NT2/D1 (cell line): ENCODE measurements at regions not wholly inside any gene's neighbourhood (a gene's known extent, or its start where the extent isn't known, plus 50 kb on each side); places are given as distances from the start of the nearest gene placed in this dataset.
A peak's percentile ranks its signal among the peaks of the same experiment; 100 is the strongest.

Experiments used
- DNase-seq: peaks from one replicate; pipeline ENCODE4 v3.0.0-alpha.2; 2011; ENCODE audit warnings: low read depth, low spot score
- H3K27me3 ChIP-seq: 2 replicates; pipeline ENCODE4 v1.6.0; 2011; ENCODE audit warnings: mild to moderate bottlenecking; ENCODE audit not compliant: insufficient read length, insufficient read depth
- H3K36me3 ChIP-seq: 2 replicates; pipeline ENCODE4 v1.6.1; 2011; ENCODE audit warnings: mild to moderate bottlenecking, low read length, mixed read lengths; ENCODE audit not compliant: insufficient read depth, insufficient read length
- H3K4me1 ChIP-seq: 2 replicates; pipeline ENCODE4 v1.5.1; 2011; ENCODE audit not compliant: insufficient read depth, insufficient read length
- H3K4me3 ChIP-seq: 2 replicates; pipeline ENCODE4 v1.5.1; 2011; ENCODE audit warnings: low read depth; ENCODE audit not compliant: insufficient read length
- H3K9ac ChIP-seq: 2 replicates; pipeline ENCODE4 v1.6.0; 2011; ENCODE audit warnings: low read depth; ENCODE audit not compliant: insufficient read length
- H3K9me3 ChIP-seq: 2 replicates; pipeline ENCODE4 v1.5.1; 2011; ENCODE audit warnings: mild to moderate bottlenecking, low read length; ENCODE audit not compliant: insufficient read depth
- SUZ12 ChIP-seq: IDR thresholded peaks from 2 replicates; pipeline ENCODE4 v1.6.1; 2011; ENCODE audit not compliant: insufficient read length, insufficient read depth; ENCODE audit errors: extremely low read depth
- YY1 ChIP-seq: IDR thresholded peaks from 2 replicates; pipeline ENCODE4 v1.6.1; 2011; ENCODE audit not compliant: insufficient read length, insufficient read depth
- ZNF274 ChIP-seq: IDR thresholded peaks from 2 replicates; pipeline ENCODE4 v1.6.1; 2011; ENCODE audit warnings: mild to moderate bottlenecking, low read depth, low read length

DNA sequence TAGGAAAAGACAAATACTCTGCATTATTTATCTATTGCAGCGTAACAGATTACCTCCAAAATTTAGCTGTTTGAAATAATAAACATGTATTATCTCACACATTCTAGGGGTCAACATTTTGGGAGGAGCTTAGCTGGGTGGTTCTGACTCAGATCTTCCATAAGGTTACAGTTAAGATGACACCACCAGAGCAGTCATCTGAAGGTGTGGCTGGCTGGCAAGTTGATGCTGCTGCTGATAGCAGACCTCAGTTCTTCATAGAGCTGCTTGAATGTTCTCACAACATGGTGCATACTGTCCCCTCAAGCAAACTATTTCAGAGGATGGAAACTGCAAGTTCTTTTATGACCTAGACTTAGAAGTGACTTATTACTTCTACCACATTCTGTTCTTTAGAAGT lies 146.3 kb upstream of the FSTL4 start:
- Histone ChIP-seq H3K9me3 (no peaks in the 10 kb centered on the region), H3K36me3 (no peaks in the 10 kb centered on the region), H3K4me3 (no peak overlapping the region), H3K27me3 (peaks cover 4% of the 10 kb centered on the region), H3K4me1 (no peaks in the 10 kb centered on the region), H3K9ac (no peak overlapping the region)
- TF ChIP-seq ZNF274 (no peak), YY1 (no peak), SUZ12 (no peak)
- DNase-seq: no peak

DNA sequence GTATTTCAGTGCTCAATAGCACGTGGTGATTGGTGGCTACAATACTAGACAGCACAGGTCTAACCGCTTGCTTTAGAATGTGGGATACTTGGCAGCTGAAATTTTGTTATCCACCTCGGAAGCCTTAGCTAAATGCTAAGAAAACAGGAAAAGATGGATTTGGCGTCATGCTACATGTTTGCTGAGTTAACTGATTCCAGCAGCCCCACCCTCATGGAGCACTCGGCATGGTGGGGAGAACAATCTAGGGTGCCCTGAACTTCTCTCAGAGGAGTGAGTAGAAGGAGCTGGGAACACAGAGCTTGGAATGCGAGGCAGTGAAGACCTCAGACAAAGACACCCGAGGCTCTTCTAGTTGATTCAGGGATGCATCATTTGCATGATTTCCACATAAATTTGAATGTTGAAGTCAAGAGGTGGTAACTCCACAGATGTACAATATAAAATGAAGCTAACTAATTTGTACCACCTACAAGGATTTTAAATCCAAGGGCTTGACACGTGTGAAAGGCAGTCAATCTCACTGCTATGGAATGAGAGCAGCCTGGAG lies 145.1 kb upstream of the FSTL4 start:
- Histone ChIP-seq H3K4me3 (no peak overlapping the region), H3K9me3 (no peaks in the 10 kb centered on the region), H3K36me3 (no peaks in the 10 kb centered on the region), H3K9ac (no peak overlapping the region), H3K27me3 (peaks cover 4% of the 10 kb centered on the region), H3K4me1 (no peaks in the 10 kb centered on the region)
- TF ChIP-seq YY1 (no peak), ZNF274 (no peak), SUZ12 (no peak)
- no peak for DNase-seq

DNA sequence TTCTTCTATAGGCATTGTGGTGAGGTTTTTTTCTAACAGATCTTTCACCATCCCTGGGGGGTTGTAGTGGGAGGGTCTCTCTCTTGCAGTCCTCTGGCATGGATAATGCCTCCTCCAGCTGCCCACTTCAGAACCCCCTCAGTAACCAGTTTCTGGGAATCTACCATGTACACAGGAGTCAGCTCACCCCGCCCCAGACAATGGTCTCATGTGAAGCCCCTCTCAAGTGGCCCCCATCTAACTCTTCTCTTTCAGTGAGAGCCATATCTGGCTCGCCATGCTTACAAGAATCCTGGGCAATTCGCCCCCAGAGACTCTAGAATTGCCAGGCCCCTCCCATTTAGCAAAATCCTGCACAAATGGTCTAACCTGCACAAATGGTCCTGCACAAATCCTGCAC lies 144.4 kb upstream of the FSTL4 start:
- Histone ChIP-seq H3K9ac (no peak overlapping the region), H3K27me3 (peaks cover 4% of the 10 kb centered on the region), H3K9me3 (no peaks in the 10 kb centered on the region), H3K4me3 (no peak overlapping the region), H3K4me1 (no peaks in the 10 kb centered on the region), H3K36me3 (no peaks in the 10 kb centered on the region)
- TF ChIP-seq ZNF274 (no peak), YY1 (no peak), SUZ12 (no peak)
- DNase-seq: no peak

DNA sequence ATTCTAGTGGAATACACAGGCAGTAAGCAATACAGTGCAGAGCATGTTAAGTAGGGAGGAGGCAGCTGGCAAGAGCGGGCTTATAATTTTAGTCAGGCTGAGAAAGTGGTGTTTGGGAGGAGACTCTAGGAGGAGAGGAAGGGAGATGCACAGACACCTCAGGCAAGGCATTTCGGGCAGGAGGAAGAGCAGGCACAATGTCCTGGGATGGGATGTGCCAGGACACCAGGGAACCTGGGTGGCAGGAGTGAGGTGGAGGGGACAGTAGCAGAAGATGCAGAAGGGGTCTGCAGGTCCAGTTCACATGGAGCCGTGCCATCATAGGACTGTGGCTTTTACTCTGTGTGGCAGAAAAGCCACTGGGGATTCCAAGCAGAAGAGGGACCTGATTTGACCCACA lies 143.7 kb upstream of the FSTL4 start:
- H3K4me1 ChIP-seq: no peaks in the 10 kb centered on the region
- no peak overlapping the region for H3K4me3 ChIP-seq
- DNase-seq: no peak
- no peaks in the 10 kb centered on the region for H3K36me3 ChIP-seq
- TF ChIP-seq ZNF274: no peak
- TF ChIP-seq SUZ12: no peak
- no peak for TF ChIP-seq YY1
- peaks cover 4% of the 10 kb centered on the region for H3K27me3 ChIP-seq
- no peaks in the 10 kb centered on the region for H3K9me3 ChIP-seq
- H3K9ac ChIP-seq: no peak overlapping the region

DNA sequence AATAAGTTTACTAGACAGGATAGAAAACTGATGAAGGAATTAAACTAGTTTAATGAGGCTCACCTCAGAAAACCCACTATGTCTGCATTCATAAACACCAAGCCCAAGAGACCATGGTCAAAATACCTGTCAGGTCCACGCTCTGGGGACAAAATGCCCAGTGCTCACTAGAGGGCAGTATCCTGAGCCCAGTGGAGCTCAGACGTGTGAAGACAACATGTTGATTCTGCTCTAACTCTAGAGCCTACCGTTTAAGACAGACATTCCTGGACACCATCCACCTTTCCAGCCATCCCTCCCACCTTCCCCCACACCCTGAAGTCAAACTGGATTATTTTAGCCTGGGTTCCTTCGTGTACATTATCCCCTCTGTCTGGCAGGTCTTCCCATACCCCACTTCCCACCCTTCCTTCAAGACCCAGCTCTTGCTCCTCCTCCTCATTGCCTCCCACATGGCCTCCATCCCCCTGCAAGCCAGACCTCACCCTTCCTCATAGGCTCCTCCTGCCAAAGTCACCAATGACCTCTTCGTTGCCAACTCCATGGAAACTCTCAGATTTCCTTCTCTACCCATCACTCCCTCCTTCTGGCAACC lies 142.3 kb upstream of the FSTL4 start:
- Histone ChIP-seq H3K4me1 (no peaks in the 10 kb centered on the region), H3K27me3 (peaks cover 4% of the 10 kb centered on the region), H3K36me3 (no peaks in the 10 kb centered on the region), H3K9ac (no peak overlapping the region), H3K4me3 (no peak overlapping the region), H3K9me3 (no peaks in the 10 kb centered on the region)
- peak; percentile 38 for DNase-seq
- TF ChIP-seq SUZ12 (no peak), ZNF274 (no peak), YY1 (no peak)

DNA sequence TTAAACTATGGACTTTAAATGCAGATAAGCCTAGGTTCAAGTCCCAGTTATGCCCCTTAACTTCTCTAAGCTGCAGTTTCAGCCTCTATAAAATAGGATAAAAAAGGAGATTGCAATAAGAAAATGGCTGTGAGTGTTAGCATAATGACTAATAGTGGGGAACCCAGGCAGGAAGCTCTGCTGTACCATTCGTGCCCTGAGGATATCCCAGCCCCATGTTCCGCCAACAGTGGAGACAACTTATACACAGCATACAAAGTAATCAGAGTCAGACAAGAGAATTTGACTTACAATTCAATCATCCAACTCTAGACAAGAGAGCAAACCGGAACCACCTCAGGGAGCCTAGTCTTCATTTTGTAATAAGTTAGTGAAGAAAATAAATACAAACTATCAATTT lies 141.5 kb upstream of the FSTL4 start:
- no peak overlapping the region for H3K9ac ChIP-seq
- TF ChIP-seq ZNF274: no peak
- TF ChIP-seq YY1: no peak
- no peak for TF ChIP-seq SUZ12
- DNase-seq: no peak
- peaks cover 4% of the 10 kb centered on the region for H3K27me3 ChIP-seq
- H3K9me3 ChIP-seq: no peaks in the 10 kb centered on the region
- no peaks in the 10 kb centered on the region for H3K36me3 ChIP-seq
- H3K4me1 ChIP-seq: no peaks in the 10 kb centered on the region
- H3K4me3 ChIP-seq: no peak overlapping the region

DNA sequence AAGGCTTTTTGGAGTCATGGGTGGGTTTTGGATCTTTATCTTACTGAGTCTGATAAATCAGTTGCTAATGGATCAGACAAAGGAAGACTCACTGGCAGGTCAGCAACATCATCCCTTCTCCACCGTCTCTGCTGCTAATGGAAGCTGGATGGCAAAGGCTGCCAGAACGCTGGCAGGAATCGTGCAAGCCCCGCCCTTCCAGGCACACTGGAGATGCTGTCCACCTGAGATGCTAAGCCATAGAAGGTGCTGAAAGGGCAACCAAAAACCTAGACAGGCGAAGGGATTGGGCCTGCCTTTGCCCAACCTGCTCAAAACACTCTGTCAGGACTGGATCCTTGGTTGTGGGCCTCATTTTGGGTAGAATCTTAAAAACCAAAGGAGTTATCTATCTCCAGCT lies 139.5 kb upstream of the FSTL4 start:
- no peak overlapping the region for H3K9ac ChIP-seq
- TF ChIP-seq ZNF274: no peak
- TF ChIP-seq SUZ12: no peak
- no peak for TF ChIP-seq YY1
- H3K36me3 ChIP-seq: no peaks in the 10 kb centered on the region
- no peak for DNase-seq
- H3K27me3 ChIP-seq: peaks cover 4% of the 10 kb centered on the region
- H3K9me3 ChIP-seq: peaks cover 3% of the 10 kb centered on the region; the same call in 1 of the 2 replicates
- no peak overlapping the region for H3K4me3 ChIP-seq
- H3K4me1 ChIP-seq: no peaks in the 10 kb centered on the region
